DMS53 treated with DMSO at 0.1 percent for 48 hours (cell line): ENCODE measurements at regions not wholly inside any gene's neighbourhood (a gene's known extent, or its start where the extent isn't known, plus 50 kb on each side); places are given as distances from the start of the nearest gene placed in this dataset.
"Not testable (repeated sequence)": the region's sequence is repeated elsewhere in the genome, so short reads cannot be mapped to it uniquely, and the experiment has no call there.

ENCODE experiments used
- DNase-seq: peaks from one replicate; lab custom pipeline; 2025; ENCODE audit not compliant: unreplicated experiment; lab: John Stamatoyannopoulos, UW

DNA sequence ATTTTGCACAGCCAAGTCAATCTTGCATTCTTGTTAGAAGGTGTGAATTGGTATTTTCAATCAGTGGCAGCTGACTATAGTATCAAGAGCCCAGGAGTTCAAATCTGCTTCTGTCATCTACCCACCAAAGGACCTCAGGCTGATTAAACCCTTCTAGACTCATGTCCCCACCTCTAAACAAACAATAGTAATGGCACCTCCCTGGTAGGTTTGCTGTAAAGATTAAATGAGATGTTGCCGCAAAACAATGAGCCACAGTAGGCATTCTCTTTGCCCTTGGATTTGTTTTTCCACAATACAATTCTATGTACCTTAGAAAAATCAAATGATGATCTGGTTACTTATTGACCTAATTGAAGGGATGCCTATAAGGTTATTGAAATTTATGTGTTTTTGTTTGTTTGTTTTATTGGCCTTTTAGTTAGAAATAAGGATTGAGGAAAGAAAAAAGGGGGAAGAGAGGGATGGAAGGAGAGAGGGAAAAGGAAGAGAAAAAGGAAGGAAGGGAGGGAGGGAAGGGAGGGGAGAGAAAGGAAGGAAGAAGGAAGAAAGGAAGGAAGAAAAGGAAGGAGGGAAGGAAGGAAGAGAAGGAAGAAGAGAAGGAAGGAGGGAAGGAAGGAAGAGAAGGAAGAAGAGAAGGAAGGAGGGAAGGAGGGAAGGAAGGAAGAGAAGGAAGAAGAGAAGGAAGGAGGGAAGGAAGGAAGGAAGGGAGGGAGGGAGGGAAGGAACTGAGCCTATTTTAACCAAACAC is 110.7 kb downstream of the ETS2 start:
- DNase-seq, result no peak

DNA sequence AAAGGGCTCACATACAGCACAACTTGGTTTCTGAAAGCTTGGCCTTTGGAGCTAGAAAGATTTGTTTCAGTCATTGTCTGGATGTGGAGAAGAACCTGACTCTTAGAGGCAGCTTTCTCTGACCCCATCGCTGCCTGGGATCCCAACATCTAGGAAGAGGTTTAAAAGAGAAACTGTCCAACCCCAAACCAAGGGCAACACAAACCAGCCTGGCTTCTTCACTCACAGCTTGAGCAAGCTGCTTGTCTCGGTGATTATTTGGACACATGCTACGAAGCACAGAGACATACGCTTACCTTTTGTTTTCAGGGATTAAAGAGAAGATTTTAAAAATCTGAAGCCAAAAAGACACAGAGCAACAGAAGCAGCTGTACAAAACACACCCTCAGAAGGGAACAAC is 109.8 kb downstream of the ETS2 start:
- no peak for DNase-seq

DNA sequence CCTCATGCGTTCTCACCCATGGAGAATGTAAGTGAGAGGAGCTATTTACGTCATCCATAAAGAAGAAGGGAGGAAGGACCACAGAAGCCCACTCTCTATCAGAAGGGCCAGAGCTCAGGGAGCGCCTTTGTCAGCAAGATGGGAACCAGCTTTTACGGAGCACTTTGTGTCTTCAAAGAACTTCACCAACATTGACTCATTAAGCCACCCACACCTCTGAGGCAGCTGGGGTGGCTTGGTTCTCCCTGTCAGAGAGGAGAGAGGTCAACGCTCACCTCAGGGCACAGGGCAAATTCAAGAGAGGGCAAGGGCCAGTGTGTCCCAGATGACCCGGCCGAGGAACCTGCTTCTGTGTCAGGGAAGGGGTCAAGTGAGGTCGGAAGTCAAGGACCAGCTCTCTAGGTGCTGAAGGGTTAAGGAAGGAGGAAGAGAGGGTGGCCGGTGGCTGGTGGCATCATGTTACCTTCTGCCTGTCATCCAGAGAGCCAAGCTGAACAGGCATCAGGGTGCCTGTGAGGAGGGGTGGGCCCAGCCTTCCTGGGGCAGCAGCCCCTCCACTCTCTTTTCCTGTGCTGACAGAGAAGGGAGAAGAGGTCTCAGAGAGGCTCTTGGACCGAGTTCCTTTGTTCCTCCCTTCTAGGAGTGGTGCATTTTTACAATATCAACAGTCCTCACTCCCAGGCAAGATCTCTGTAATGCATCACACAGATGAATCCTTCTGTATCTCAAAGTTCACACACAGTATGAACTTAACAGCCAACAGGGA is 109.0 kb downstream of the ETS2 start:
- peak; percentile 63 for DNase-seq

DNA sequence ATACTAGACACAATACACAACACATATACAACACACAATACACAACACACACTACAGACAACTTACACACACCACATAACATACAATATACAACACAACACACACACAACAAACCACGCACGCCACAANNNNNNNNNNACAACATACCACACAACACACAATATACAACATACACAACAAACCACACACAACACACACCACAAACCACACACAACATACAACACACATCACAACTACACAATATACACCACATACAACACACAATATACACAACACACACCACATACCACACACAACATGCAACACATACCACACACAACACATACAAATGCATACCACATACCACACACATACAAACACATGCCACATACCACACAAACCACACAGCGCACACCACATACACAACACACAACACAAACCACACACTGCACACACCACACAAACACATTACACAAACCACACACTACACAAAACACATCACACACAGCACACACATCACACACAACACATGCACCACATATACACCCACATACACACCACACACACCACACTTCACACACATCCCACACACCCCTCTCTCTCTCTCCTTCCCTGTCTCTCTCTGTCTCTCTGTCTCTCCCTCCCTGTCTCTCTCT is 108.3 kb downstream of the ETS2 start:
- DNase-seq, result no peak

DNA sequence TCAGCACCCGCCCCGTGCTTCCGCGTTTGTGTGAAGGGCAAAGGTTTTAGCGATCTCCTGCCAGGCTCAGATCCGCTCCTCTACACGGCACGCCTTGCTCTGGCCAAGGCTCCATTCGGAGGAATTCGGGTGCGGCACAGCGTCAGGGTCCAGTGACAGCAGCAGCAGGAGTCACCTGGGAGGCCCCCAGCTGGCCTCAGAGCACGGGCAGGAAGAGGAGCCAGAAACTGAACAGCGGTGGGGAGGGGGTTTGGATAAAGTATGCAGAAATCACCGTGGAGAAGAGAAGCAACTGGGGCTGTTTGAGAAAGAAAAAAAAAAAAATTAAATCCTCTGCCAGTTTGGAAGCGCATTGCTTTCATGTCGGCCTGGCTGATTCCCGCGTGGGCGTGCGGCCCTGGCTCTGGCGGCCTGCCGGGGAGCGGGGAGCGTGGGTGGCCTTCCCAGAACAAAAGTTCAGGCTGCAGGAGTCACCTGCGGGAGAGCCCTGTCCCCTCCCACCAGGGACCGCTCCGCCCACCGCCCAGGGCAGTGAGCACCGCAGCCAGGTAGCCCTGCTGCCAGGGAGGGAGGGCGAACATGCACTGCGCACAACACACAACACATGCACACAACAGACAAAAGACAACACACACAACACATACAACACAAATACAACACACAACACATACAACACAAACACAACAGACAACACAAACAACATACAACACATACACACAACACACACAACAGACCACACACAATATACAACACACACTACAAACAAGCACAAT is 107.6 kb downstream of the ETS2 start:
- peak; percentile 49 for DNase-seq

DNA sequence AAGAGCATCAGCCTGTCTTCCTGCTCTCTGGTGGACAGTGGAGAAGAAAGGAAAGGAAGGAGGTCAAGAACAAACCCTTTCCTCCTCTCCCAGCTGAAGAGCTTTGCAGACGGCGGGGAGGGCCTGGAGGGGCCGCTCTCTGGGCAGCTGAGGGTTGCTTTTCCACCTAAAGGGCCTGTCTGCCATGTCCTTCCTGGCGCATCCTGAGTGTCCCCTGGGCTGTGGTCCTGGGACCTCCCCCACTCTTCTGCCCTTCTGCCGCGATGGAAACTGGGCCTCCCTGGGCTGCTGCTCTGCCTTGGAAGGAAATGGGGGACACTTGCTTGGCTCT is 107.0 kb downstream of the ETS2 start:
- DNase-seq, result no peak

DNA sequence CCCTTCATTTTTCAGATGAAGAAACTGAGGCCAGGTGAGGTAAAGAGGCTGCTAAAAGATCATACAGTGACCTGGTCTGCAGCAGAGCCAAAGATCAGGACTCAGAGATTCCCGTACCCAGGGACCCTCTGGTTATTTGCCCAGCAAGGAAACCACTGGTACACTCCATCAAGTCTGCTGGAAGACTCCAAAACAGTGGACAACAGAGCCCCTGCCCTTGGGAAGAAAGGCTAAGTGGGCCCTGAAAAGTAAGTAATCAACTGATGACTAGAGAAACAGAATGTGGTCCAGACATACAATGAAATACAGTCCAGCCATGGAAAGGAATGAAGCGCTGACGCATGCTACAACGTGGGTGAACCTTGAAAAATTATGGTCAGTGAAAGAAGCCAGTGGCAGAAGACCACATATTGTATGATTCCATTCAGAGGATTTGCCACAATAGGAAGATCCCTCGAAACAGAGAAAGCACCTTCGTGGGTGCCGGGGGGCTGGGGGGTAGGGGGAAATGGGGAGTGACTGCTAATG is 106.4 kb downstream of the ETS2 start:
- DNase-seq, result no peak

DNA sequence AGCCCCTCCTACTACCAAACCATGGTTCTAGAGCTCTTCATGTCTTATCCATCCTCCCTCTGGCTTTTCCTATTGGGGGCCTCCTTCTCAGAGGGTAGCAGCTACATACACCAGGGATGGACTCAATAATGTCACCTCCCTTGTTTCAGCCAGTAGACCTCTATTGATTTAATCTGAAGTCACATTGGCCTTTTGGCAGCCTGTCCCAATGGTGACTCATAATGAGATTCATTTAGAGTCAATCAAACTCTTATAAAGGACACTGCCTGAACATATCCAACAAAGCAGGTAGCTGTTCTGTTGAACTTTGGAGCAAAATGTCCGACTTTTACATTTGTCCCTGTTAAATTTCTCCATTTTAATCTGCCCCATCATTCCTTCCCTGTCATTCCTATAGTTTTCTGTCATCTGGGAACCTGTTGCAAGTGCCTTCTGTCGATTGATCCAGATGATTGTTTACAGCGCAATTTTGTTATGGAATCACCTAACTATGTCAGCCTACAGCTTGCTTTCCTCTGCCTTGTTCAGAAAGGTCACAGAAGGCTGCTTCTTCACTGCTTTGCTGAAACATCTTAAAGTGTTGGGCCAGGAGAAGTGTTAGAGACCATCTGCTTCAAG is 105.9 kb downstream of the ETS2 start:
- DNase-seq, result peak; percentile 4

DNA sequence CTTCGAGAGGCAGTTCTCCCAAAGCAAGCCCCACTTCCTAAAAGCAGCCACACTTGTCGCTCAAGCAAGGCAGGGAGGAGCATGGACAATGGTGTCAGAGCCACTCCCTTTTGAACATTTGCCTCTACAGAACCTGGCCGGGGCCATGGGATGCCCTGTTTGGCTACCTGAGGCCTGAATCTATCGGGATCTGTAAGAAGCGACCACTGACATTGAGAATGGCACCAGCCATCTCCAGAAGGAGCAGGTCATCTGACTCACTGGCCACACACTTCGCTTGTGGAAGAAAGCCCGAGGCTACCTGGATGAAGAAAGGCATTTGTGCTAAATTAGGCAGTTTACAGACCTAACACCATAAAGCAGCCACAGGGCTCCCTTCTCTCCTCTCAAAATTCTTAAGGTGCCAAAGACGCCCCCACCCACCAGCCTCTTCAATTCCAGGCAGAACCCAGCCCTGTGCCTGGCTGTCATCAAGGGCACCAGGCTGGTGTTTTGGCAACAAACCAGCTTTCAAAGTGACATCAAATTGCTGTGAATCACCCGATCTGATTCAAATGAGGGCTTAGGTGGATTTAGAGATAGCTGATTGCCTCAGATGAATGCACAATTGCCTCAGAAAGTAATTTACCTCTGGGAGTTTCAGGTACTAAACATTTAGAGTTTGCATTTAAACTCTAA is 104.8 kb downstream of the ETS2 start:
- DNase-seq, result no peak

DNA sequence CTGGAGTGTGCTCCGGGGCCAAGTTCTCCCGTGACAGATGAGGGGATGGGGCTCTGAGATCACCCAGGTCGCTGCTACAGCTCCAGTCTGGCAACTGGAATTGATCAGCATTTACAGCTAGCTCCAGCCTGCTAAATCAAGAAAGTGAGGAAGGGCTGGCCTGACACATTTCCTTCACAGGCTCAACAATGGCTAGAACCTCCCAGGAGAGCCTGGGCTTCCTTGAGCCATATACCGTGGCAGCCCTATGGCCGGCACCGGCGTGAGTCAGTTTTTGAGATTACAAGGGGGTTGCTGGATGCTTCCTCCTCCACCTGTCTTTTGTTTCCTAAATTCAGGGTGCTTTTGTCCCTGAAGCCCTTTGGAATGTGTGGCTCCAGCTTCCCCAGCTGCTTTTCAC is 104.2 kb downstream of the ETS2 start:
- DNase-seq, result no peak

DNA sequence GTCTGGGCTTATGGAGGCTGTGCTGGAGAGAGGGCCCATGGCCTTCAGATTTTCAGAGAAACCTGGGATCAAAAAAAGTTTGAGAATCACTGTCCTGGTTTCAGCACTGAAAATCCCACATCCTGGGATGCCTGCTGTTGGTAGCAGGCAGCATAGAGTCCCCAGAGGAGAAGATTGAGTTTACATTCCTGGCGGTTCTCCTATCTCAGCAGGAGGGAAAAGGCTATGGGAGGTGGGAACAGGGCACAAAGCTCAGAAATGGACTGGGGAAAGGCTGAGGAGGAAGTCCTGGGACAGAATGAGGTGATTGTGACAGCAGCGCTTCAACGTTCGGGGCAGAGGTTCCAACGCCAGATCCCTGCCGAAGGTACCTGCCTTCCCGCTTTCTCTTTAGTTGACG is 103.4 kb downstream of the ETS2 start:
- no peak for DNase-seq

DNA sequence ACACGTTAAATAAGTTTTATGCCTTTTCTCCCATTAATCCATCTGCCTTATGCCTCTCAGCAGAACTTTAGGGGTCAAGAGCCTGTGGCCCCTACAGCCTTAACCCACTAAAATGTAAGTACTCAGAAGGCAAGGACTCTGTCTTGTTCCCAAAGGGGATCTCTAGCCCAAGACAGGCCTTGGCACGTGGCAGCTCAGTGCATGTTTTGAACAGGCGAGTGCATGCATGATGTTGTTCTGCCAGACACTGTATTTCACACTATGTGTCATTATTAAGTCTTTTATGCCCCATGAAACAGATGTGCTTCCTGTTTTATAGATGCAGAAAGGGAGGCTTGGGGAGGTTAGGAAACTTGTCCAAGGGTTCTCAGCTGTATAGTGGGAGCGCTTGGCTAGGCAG is 102.8 kb downstream of the ETS2 start:
- no peak for DNase-seq

DNA sequence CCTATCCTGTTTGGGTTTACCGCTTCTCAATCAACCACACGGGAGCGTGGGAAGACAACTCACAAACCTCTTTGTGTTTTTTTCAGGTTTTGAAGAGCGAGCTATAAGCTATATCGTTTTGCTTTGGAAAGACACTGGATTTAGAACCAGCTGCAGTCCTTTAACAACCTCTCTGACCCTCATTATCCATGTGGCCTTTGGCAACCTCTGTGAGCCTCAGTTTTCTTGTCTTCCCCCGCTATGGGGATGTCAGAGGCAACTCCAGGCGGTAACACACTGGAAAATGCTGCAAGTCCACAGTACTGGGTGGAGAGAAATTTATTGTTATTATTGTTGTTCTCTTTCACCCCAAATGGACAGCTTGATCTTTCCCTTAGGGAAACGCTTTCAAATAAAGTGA is 100.0 kb downstream of the ETS2 start:
- DNase-seq, result no peak

DNA sequence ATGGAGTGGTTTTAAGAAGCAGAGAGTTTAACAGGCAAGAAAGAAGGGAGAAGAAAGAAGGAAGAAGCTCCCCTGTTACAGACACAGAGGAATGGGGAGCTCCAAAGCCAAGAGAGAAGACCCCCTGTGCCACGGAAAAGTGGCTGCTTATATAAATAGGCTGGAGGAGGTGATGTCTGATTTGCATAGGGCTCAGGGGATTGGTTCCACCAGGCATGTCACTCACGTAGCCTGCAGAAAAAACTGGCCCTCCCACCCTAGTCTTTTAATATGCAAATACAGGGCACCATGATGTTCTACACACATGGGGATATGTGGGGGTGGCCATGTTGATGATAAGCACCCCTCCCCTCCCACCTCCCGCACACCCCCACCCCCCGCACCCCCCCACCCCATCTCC is 99.6 kb downstream of the ETS2 start:
- no peak for DNase-seq

DNA sequence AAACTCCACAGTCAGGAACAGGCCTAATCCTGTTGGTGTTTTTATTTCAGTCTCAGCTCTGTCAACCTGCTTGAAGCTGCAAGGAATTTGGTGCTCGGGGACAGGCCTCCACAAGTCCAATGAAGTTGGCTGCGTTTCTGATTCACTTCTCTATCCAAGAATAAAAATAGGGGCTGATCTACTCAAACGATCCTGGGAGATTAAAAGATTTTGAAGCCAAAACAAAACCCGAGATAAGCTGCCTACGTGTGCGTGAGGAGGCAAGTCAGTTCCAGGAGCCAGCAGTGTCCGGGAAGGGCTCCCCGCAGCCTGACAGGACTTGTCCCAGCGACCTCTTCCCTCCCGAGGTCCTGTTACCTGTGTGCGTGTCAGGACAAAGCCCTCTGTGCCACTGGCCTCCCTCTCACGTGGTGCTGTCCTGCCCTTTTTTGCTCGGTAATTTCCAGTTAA is 98.0 kb downstream of the ETS2 start:
- no peak for DNase-seq

DNA sequence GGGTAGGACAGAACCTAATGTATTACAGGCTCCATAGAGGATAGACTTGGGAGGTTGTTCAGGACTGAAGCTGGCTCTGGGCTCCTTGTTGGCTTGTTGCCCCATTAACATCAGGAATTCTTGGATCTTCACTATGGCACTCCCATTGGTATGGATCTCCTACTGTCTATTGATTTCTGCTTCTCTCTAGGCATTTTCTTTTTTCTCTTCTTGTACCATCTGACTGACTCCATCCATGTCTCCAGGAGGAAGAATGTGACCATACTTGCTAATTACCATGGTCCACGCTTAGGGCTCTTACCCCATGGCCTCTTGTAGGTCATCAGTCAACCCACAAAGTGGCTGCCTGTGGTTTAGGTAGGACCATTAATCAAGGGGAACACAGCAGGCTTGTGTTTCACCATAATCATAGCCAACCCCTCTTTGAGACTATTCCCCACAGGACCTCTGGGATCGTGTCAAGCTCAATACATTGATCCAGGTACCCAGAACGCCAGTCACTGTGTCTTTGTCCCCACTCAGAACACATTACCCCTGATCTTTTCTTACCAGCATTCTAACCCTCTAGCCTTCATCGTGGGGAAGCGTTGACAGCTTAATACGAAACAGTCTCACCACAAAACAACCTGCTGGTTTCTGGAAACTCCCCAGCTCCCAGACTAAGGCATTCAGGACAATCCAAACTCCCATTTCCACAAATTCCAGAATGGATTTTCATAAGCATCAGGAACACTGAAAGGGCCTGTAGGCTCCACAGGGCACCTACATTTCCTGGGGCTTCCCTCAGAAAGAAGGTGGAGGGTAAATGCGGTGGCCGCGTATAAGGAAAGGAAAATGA is 97.1 kb downstream of the ETS2 start:
- DNase-seq, result no peak

DNA sequence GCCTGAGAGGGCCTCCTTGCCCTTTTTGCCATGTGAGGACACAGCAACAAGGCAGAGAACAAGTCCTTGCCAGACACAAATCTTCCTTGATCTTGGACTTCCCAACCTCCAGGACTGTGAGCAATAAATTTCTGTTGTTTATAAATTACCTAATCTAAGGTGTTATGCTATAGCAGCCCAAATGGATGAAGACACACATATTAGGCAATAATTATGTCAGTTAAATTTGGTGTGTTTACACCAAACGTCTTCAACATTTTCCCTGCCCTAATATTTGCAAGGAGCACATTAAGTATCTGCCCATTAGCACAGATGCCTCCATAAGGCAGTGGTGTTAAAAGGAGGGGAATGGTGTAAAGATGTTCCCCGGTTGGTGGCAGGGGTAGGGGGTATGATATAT is 94.8 kb downstream of the ETS2 start:
- no peak for DNase-seq

DNA sequence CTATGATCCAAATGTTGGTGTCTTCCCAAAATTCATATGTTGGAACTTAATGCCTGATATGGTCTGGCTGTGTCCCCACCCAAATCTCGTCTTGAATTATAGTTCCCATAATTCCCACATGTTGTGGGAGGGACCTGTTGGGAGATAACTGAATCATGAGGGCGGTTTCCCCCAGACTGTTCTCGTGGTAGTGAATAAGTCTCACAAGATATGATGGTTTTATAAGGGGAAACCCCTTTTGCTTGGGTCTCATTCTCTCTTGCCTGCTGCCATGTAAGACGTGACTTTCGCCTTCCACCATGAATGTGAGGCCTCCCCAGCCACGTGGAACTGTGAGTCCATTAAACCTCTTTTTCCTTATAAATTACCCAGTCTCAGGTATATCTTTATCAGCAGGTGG is 94.3 kb downstream of the ETS2 start:
- not testable (repeated sequence) for DNase-seq

DNA sequence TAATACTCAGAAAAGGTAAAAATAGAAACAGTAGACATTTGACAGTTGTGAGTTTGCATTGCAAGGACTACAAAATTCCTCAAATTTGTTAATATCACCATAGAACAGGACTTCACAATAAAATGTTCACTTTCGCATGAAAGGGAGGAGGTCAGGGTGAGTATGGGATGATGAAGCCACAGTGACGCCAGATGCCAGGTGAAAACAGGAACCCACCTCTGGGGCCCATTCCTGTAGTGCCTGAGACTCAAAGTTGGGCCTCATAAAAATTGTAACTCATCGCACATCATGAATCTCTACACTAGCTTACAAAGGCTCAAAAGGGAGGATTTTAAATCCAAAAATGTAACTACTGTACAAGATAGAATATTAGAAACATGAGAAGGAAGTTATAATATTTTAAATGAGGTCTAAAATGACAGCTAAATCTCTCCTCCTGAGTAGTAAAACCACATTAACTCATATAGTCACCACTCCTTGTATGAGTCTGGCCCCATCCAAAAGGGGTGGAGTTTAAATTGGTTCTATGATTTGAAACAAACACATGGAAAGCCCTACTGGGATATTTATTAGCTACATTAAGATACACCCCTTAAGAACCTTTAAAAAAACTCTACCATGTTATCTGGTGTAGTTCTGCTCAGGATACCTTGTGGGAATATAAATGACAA is 93.7 kb downstream of the ETS2 start:
- no peak for DNase-seq
